Left lung (tissue), 4 donors: ENCODE measurements at regions not wholly inside any gene's neighbourhood (a gene's known extent, or its start where the extent isn't known, plus 50 kb on each side); places are given as distances from the start of the nearest gene placed in this dataset.

Experiments
- ATAC-seq: fragments of 200-7000 bp; cut with Tn5 transposase; one replicate; pipeline ENCODE4 v1.9.1; 2020; ENCODE audit warnings: moderate library complexity
- DNase-seq, 4 donors: peaks; one replicate each; pipeline ENCODE4 v3.0.0-alpha.2; 2013 to 2020
- H3K27ac ChIP-seq, 2 donors: fragments of 200-600 bp; sonication (generic) in 1 of 2; one replicate each; pipeline versions ENCODE4 v1.5.0 to v1.8.0; 2020 to 2021
- H3K27me3 ChIP-seq, 2 donors: fragments of 200-600 bp; sonication (generic) in 1 of 2; one replicate each; pipeline versions ENCODE4 v1.5.0 to v1.8.0; 2020 to 2021
- H3K36me3 ChIP-seq, 2 donors: fragments of 200-600 bp; sonication (generic) in 1 of 2; one replicate each; pipeline versions ENCODE4 v1.5.0 to v1.8.0; 2020 to 2021
- H3K4me1 ChIP-seq, 2 donors: fragments of 200-600 bp; one replicate each; pipeline ENCODE4 v1.8.0; 2021
- H3K4me3 ChIP-seq, 2 donors: fragments of 200-600 bp; sonication (generic) in 1 of 2; one replicate each; pipeline versions ENCODE4 v1.5.0 to v1.8.0; 2020 to 2021; ENCODE audit warnings: mild to moderate bottlenecking in 1 of 2
- H3K9me3 ChIP-seq, 2 donors: fragments of 200-600 bp; sonication (generic) in 1 of 2; one replicate each; pipeline versions ENCODE4 v1.5.0 to v1.8.0; 2020 to 2021
- intact Hi-C, 2 donors: fragments of 100-400 bp; cut with DNase I; formaldehyde crosslinking; loops; one replicate each; pipeline versions ENCODE4 v1.11.2 to v1.14.2; 2022
- TF ChIP-seq, protein P1 (sequence below), 2 donors: fragments of 200-600 bp; sonication (generic) in 1 of 2; IDR thresholded peaks; one replicate each; pipeline versions ENCODE4 v1.5.0 to v1.8.0; 2021; ENCODE audit warnings: antibody characterized with exemption in 2 of 2
- donor health status: DM: no; HTN: yes; CAD: no.
- donor health status: DM: no; HTN: no; CAD: no.

DNA sequence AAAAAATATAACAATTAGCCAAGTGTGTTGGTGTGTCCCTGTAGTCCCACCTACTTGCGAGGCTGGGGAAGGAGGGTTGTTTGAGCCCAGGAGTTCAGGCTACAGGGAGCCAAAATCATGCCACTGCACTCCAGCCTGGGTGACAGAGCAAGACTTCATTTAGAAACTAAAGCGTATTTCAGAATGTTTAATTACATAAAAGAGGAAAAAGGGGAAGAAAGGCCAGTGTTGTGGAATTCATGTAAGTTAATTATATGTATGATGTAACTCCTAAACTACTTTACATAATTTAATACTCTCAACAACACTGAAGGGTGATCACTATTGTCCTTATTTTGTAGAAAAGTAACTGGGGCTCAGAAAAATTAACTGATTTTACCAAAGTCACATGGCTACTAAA is 67.2 kb upstream of the HOPX start:
- Histone ChIP-seq H3K27me3 (no peaks in the 10 kb centered on the region), H3K27ac (no peak overlapping the region), H3K4me1 (no peaks in the 10 kb centered on the region), H3K4me3 (no peak overlapping the region), H3K36me3 (no peaks in the 10 kb centered on the region), H3K9me3 (no peaks in the 10 kb centered on the region)
- TF ChIP-seq, protein P1, sequence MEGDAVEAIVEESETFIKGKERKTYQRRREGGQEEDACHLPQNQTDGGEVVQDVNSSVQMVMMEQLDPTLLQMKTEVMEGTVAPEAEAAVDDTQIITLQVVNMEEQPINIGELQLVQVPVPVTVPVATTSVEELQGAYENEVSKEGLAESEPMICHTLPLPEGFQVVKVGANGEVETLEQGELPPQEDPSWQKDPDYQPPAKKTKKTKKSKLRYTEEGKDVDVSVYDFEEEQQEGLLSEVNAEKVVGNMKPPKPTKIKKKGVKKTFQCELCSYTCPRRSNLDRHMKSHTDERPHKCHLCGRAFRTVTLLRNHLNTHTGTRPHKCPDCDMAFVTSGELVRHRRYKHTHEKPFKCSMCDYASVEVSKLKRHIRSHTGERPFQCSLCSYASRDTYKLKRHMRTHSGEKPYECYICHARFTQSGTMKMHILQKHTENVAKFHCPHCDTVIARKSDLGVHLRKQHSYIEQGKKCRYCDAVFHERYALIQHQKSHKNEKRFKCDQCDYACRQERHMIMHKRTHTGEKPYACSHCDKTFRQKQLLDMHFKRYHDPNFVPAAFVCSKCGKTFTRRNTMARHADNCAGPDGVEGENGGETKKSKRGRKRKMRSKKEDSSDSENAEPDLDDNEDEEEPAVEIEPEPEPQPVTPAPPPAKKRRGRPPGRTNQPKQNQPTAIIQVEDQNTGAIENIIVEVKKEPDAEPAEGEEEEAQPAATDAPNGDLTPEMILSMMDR (IDR thresholded peaks at IDR 0.05), result no peak
- DNase-seq (no peak), ATAC-seq (no peak)
- intact Hi-C loops, result no loop called here

DNA sequence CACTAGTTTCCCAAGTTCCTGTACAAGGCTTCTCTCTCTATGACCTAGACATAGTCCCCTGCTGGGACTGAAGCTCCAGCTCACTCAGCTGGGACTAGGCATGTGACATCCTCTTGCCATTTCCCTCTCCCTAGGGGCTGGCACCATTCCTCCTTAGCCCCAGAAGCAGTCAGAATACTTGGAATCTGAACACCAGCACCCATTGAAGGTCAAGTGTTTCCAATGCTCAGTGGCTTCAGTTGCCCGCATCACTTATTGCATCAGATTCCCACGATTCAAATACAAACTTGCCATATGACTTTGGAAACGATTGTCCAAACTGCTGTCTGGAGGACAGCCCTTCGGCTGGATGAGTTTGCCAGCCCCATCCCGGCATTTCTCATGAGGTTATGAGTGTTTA is 65.5 kb upstream of the HOPX start:
- Histone ChIP-seq H3K4me1 (no peaks in the 10 kb centered on the region), H3K27ac (no peak overlapping the region), H3K27me3 (no peaks in the 10 kb centered on the region), H3K9me3 (no peaks in the 10 kb centered on the region), H3K36me3 (no peaks in the 10 kb centered on the region), H3K4me3 (no peak overlapping the region)
- no peak for ATAC-seq
- no peak for DNase-seq
- intact Hi-C loops, result no loop called here
- TF ChIP-seq, protein P1 (IDR thresholded peaks at IDR 0.05), result no peak

DNA sequence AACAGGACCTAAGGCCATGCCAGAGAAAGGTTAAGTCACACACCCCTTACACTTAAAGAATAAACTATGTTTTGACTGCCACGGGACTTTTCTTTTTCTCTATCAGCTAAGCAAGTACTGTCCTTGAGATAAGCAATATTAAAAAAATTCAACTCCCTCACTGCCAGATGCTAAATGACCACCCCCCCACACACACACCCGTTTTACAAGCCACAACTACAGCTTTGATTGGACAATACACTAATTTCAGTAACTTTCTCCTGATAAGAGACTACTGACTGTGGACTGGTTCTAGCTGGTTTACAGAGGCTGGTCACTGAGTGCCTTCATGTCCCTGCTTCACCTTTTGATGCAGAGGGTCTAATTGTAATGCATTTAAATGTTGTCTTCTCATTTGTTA is 63.9 kb upstream of the HOPX start:
- Histone ChIP-seq H3K4me1 (no peaks in the 10 kb centered on the region), H3K4me3 (no peak overlapping the region), H3K27me3 (no peaks in the 10 kb centered on the region), H3K9me3 (no peaks in the 10 kb centered on the region), H3K27ac (no peak overlapping the region), H3K36me3 (no peaks in the 10 kb centered on the region)
- ATAC-seq, result no peak
- TF ChIP-seq, protein P1 (IDR thresholded peaks at IDR 0.05), result no peak
- intact Hi-C loops, result no loop called here
- no peak for DNase-seq

DNA sequence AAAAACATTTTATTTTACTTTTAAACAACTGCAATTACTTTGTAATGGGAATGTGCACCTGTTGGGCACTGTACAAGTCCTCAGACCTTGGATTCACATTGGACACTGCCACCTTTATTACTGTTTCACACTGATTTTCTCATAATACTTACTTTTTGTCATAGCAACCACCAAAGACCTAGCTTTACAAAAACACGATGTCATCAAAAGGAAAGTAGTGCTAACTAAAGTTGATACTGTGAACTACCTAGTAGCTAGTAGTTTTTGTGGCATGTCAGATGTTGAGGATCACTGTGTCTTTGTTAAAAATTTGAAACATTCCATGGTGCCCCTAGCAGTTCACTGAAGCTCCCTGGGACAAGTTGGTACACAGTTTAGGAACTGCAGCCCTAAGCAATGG is 62.9 kb upstream of the HOPX start:
- Histone ChIP-seq H3K9me3 (no peaks in the 10 kb centered on the region), H3K4me3 (no peak overlapping the region), H3K27ac (no peak overlapping the region), H3K36me3 (no peaks in the 10 kb centered on the region), H3K4me1 (no peaks in the 10 kb centered on the region), H3K27me3 (no peaks in the 10 kb centered on the region)
- TF ChIP-seq, protein P1 (IDR thresholded peaks at IDR 0.05), result no peak
- ATAC-seq (no peak), DNase-seq (no peak)
- intact Hi-C loops, result no loop called here

DNA sequence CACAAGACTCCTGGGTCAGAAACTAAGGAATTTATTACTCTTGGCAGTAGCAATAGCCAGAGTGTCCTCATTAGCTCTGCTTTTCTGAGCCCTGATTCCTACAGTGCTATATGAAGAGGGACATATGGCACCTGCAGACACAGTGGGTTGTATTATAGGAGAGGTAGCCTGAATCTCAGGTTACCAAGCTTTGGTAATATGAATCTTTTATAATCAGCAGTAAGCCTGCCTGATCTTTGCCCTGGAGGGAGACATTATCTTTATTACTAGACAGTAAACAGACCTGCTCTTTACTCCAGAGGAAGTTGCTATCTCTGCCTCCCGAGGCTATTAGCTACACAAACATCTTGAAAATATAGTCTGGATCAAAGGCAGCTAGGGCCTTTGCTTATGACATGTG is 62.5 kb upstream of the HOPX start:
- no peak for DNase-seq
- intact Hi-C loops, result no loop called here

More for the DNA sequence above, 62.5 kb upstream of the HOPX start:
- ATAC-seq, result no peak
- Histone ChIP-seq H3K27me3 (no peaks in the 10 kb centered on the region), H3K4me3 (no peak overlapping the region), H3K27ac (no peak overlapping the region), H3K4me1 (no peaks in the 10 kb centered on the region), H3K9me3 (no peaks in the 10 kb centered on the region), H3K36me3 (no peaks in the 10 kb centered on the region)
- TF ChIP-seq, protein P1 (IDR thresholded peaks at IDR 0.05), result no peak
